H1 (cell line): ENCODE measurements at regions not wholly inside any gene's neighbourhood (a gene's known extent, or its start where the extent isn't known, plus 50 kb on each side); places are given as distances from the start of the nearest gene placed in this dataset.

ENCODE experiments used
- CTCF ChIA-PET: fragments of 300-600 bp; sonication (Branson Sonifier 250); formaldehyde crosslinking; loops from one replicate; lab custom pipeline; 2021; ENCODE audit not compliant: partially characterized antibody; lab: Charles Lee
- POLR2A ChIA-PET: fragments of 300-600 bp; sonication (Branson Sonifier 250); formaldehyde crosslinking; loops from one replicate; lab custom pipeline; 2021; ENCODE audit warnings: inconsistent platforms; ENCODE audit not compliant: partially characterized antibody; lab: Charles Lee
- DNase-seq, 2 experiments: peaks; one replicate each; pipeline versions ENCODE4 v3.0.0 to v3.0.0-alpha.2; 2010 to 2022; ENCODE audit warnings: low spot score in 2 of 2, low read depth in 1 of 2, mixed read lengths in 1 of 2
- FAIRE-seq: peaks from 2 replicates; lab custom pipeline; 2011; peaks lifted over from hg19 to GRCh38; lab: Jason Lieb, UNC
- H2AFZ ChIP-seq: 2 replicates; pipeline ENCODE4 v1.8.1; 2012; ENCODE audit warnings: low read length, inconsistent platforms
- H2AK5ac ChIP-seq: 2 replicates; pipeline ENCODE4 v1.6.1; 2013; ENCODE audit warnings: low read depth, low read length
- H2BK120ac ChIP-seq: replicated peaks from 2 replicates; pipeline ENCODE3; 2013; ENCODE audit warnings: low read depth, low read length, inconsistent platforms
- H2BK12ac ChIP-seq: 2 replicates; pipeline ENCODE4 v1.6.1; 2013; ENCODE audit warnings: low read depth, low read length
- H2BK15ac ChIP-seq: 2 replicates; pipeline ENCODE4 v1.6.1; 2013; ENCODE audit warnings: low read length
- H2BK20ac ChIP-seq: 2 replicates; pipeline ENCODE4 v1.6.1; 2013; ENCODE audit warnings: low read length
- H2BK5ac ChIP-seq: 2 replicates; pipeline ENCODE4 v1.6.1; 2013; ENCODE audit warnings: low read depth, low read length
- H3K14ac ChIP-seq: 2 replicates; pipeline ENCODE4 v1.6.1; 2013; ENCODE audit warnings: inconsistent platforms; ENCODE audit not compliant: insufficient read length
- H3K18ac ChIP-seq: 2 replicates; pipeline ENCODE4 v1.6.1; 2013; ENCODE audit warnings: low read length; ENCODE audit errors: extremely low read depth
- H3K23ac ChIP-seq: 2 replicates; pipeline ENCODE4 v1.6.1; 2013; ENCODE audit warnings: inconsistent platforms; ENCODE audit not compliant: insufficient read length
- H3K23me2 ChIP-seq: 2 replicates; pipeline ENCODE4 v1.6.1; 2013; ENCODE audit warnings: low read depth, low read length
- H3K27ac ChIP-seq: 2 replicates; pipeline ENCODE4 v1.6.1; 2011; ENCODE audit warnings: low read depth, low read length, inconsistent platforms
- H3K27me3 ChIP-seq, 4 experiments: replicated peaks in 1 of 4; 1 replicate in 1 of 4; 2 replicates in 3 of 4; pipeline versions ENCODE4 v1.6.1 to v1.8.1; 2011 to 2013; ENCODE audit warnings: low read length in 3 of 4, mild to moderate bottlenecking in 3 of 4, inconsistent platforms in 2 of 4, mixed read lengths in 2 of 4, moderate library complexity in 1 of 4; ENCODE audit not compliant: control insufficient read depth in 3 of 4, insufficient read depth in 3 of 4; ENCODE audit errors: extremely low read depth in 1 of 4
- H3K36me3 ChIP-seq, 4 experiments: 2 replicates each; pipeline versions ENCODE4 v1.6.1 to v1.8.1; 2011 to 2013; ENCODE audit warnings: mild to moderate bottlenecking in 4 of 4, low read length in 3 of 4, moderate library complexity in 2 of 4, control low read depth in 1 of 4, inconsistent platforms in 1 of 4; ENCODE audit not compliant: insufficient read depth in 4 of 4, control insufficient read depth in 2 of 4
- H3K4ac ChIP-seq: replicated peaks from 2 replicates; pipeline ENCODE3; 2013; ENCODE audit warnings: low read length, low read depth, mixed read lengths, inconsistent platforms; ENCODE audit not compliant: insufficient read length
- H3K4me1 ChIP-seq, 4 experiments: replicated peaks in 1 of 4; 1 replicate in 1 of 4; 2 replicates in 3 of 4; pipeline versions ENCODE4 v1.6.1 to v1.8.1; 2011 to 2013; ENCODE audit warnings: low read length in 3 of 4, inconsistent platforms in 2 of 4, mixed read lengths in 1 of 4; ENCODE audit not compliant: insufficient read depth in 4 of 4, control insufficient read depth in 3 of 4
- H3K4me2 ChIP-seq, 2 experiments: 2 replicates each; pipeline versions ENCODE4 v1.6.1 to v1.8.1; 2011 to 2013; ENCODE audit warnings: low read depth in 2 of 2, low read length in 2 of 2, control low read depth in 1 of 2, inconsistent platforms in 1 of 2, mild to moderate bottlenecking in 1 of 2; ENCODE audit not compliant: insufficient read depth in 1 of 2
- H3K4me3 ChIP-seq, 4 experiments: fragments of 200-600, 300-600 bp in 1 of 4; sonication (generic), shearing (Covaris generic), sonication (Bioruptor Twin) in 1 of 4; 2 replicates each; pipeline versions ENCODE4 v1.5.1 to v1.8.1; 2011 to 2016; ENCODE audit warnings: low read length in 4 of 4, low read depth in 3 of 4, control low read depth in 2 of 4, inconsistent platforms in 2 of 4, mild to moderate bottlenecking in 2 of 4, mixed read lengths in 1 of 4, moderate library complexity in 1 of 4; ENCODE audit not compliant: insufficient read depth in 2 of 4; ENCODE audit errors: extremely low read depth in 1 of 4
- H3K56ac ChIP-seq: replicated peaks from 2 replicates; pipeline ENCODE3; 2013; ENCODE audit warnings: low read depth, mild to moderate bottlenecking, mixed read lengths, low read length, inconsistent platforms; ENCODE audit not compliant: insufficient read length
- H3K79me1 ChIP-seq: 2 replicates; pipeline ENCODE4 v1.6.1; 2013; ENCODE audit warnings: low read depth, low read length, control low read depth
- H3K79me2 ChIP-seq, 2 experiments: 2 replicates each; pipeline versions ENCODE4 v1.6.1 to v1.8.1; 2012 to 2013; ENCODE audit warnings: low read length in 2 of 2, mild to moderate bottlenecking in 2 of 2, inconsistent platforms in 1 of 2; ENCODE audit not compliant: insufficient read depth in 2 of 2, control insufficient read depth in 1 of 2
- H3K9ac ChIP-seq, 4 experiments: replicated peaks in 1 of 4; 1 replicate in 1 of 4; 2 replicates in 3 of 4; pipeline versions ENCODE4 v1.6.1 to v1.8.1; 2011 to 2013; ENCODE audit warnings: low read depth in 3 of 4, low read length in 3 of 4, control low read depth in 2 of 4, mild to moderate bottlenecking in 2 of 4, moderate library complexity in 2 of 4, inconsistent platforms in 1 of 4; ENCODE audit errors: extremely low read depth in 1 of 4
- H3K9me3 ChIP-seq, 2 experiments: 2 replicates each; pipeline versions ENCODE4 v1.6.1 to v1.8.1; 2012 to 2013; ENCODE audit warnings: mild to moderate bottlenecking in 2 of 2, moderate library complexity in 2 of 2, control low read depth in 1 of 2, inconsistent platforms in 1 of 2, low read depth in 1 of 2, low read length in 1 of 2, mixed read lengths in 1 of 2; ENCODE audit not compliant: insufficient read depth in 2 of 2
- H4K20me1 ChIP-seq, 2 experiments: replicated peaks in 1 of 2; 2 replicates each; pipeline versions ENCODE3 to v1.8.1; 2011 to 2013; ENCODE audit warnings: inconsistent platforms in 2 of 2, low read length in 2 of 2, mild to moderate bottlenecking in 1 of 2; ENCODE audit not compliant: insufficient read depth in 2 of 2, control insufficient read depth in 1 of 2
- H4K5ac ChIP-seq: 2 replicates; pipeline ENCODE4 v1.6.1; 2013; ENCODE audit warnings: low read length, low read depth, mixed read lengths, inconsistent platforms; ENCODE audit not compliant: insufficient read length
- H4K8ac ChIP-seq: 2 replicates; pipeline ENCODE4 v1.8.0; 2013; ENCODE audit warnings: mild to moderate bottlenecking, moderate library complexity, low read length, inconsistent platforms; ENCODE audit not compliant: insufficient read depth; ENCODE audit errors: extremely low read depth
- H4K91ac ChIP-seq: replicated peaks from 2 replicates; pipeline ENCODE3; 2013; ENCODE audit warnings: low read length, mixed read lengths, inconsistent platforms; ENCODE audit not compliant: insufficient read length
- BRCA1 ChIP-seq: IDR thresholded peaks from 2 replicates; pipeline ENCODE4 v1.6.1; 2012; ENCODE audit warnings: low read depth, low read length, improper control_type of control experiment
- CBX5 ChIP-seq: fragments of 300-800, 300-1000 bp; sonication (generic); IDR thresholded peaks from 2 replicates; pipeline ENCODE4 v1.7.1; 2016; ENCODE audit warnings: antibody characterized with exemption, low read length, low read depth
- GTF2F1 ChIP-seq: IDR thresholded peaks from 2 replicates; pipeline ENCODE4 v1.6.1; 2012; ENCODE audit warnings: low read depth, low read length, improper control_type of control experiment, borderline replicate concordance
- POLR2A ChIP-seq, 2 experiments: IDR thresholded peaks; 1 replicate in 1 of 2; 2 replicates in 1 of 2; pipeline ENCODE4 v1.6.1; 2011; ENCODE audit warnings: low read depth in 2 of 2, low read length in 2 of 2, mild to moderate bottlenecking in 2 of 2; ENCODE audit errors: control extremely low read depth in 1 of 2
- POU5F1 ChIP-seq: IDR thresholded peaks from 2 replicates; pipeline ENCODE4 v1.6.1; 2011; ENCODE audit warnings: low read depth, mild to moderate bottlenecking, low read length, moderate library complexity
- SAP30 ChIP-seq: fragments of 300-600 bp; sonication (generic); IDR thresholded peaks from 2 replicates; pipeline ENCODE4 v1.7.1; 2012; ENCODE audit warnings: low read length, moderate library complexity, mild to moderate bottlenecking, inconsistent platforms; ENCODE audit not compliant: insufficient read depth, insufficient replicate concordance
- SP1 ChIP-seq: IDR thresholded peaks from 2 replicates; pipeline ENCODE4 v1.6.1; 2011; ENCODE audit warnings: low read depth, low read length
- SP4 ChIP-seq: IDR thresholded peaks from 2 replicates; pipeline ENCODE4 v1.6.1; 2012; ENCODE audit warnings: low read length, inconsistent platforms
- TAF1 ChIP-seq: IDR thresholded peaks from 2 replicates; pipeline ENCODE4 v1.6.1; 2011; ENCODE audit warnings: mild to moderate bottlenecking, low read depth, low read length
- WGBS, 2 experiments: shearing (Covaris generic) in 1 of 2; methylation state at CpG; one replicate each; pipeline versions ENCODE4 v1.1.6 to v1.1.7; 2013 to 2015; ENCODE audit warnings: low lambda C conversion rate in 2 of 2, mixed read lengths in 2 of 2, inconsistent platforms in 1 of 2, low coverage in 1 of 2, missing lambda C conversion rate in 1 of 2; ENCODE audit not compliant: insufficient replicate concordance in 2 of 2, insufficient coverage in 1 of 2, insufficient read length in 1 of 2; ENCODE audit errors: extremely low coverage in 1 of 2, missing lambda C conversion rate in 1 of 2; 5-methylcytosine and 5-hydroxymethylcytosine counted together
- TF ChIP-seq, protein P1 (sequence below): IDR thresholded peaks from 2 replicates; pipeline ENCODE4 v1.6.1; 2012; ENCODE audit warnings: low read length, inconsistent platforms
- TF ChIP-seq, protein P2 (sequence below): IDR thresholded peaks from 2 replicates; pipeline ENCODE4 v1.6.1; 2012; ENCODE audit warnings: inconsistent platforms

DNA sequence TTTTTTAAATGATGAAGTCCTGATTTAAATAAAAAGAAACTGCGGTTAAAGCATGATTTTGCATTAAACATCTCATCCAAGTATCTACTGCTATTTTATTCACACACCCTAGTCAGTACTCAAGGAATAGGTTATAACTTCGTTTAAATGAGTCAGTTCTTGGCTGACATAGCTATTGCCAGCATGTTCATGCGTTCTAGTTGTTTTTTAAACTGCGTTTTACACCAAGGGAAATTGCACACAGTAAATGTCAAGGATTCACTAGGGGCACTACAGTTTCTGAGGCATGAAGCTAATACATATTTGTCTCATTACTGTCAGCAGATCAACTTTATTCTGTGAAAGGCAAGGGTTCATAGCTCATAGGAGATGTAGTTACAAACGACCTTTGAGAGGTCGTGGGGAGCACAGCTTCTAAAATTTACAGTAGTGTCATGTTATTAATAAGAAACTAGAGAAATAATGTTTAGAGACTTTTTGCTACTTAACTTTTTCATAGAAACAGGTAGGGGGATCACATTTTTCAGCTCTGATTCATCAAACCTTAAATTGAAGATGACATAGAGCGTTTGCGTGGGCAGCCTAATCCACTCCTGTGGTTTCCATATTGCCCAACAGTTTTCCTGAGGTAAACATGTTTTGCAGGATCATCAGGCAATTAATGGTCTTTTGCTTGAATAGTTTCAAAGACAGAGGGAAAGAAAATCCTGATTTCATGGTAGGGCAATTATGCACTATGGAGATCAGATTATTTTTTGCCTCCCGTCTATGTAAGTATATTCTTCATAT is 2222.7 kb upstream of the WWC1 start:
- H3K4me3 ChIP-seq, result no peak overlapping the region
- H3K9me3 ChIP-seq, result no peaks in the 10 kb centered on the region
- H3K18ac ChIP-seq, result no peak overlapping the region
- no peak overlapping the region for H3K23ac ChIP-seq
- H3K4me1 ChIP-seq, result peaks cover 0 to 17% (median 7%) of the 10 kb centered on the region in 4 experiments; a peak in 5 of 7 replicates
- H3K79me2 ChIP-seq, result no peaks in the 10 kb centered on the region
- TF ChIP-seq TAF1, result no peak
- TF ChIP-seq CBX5, result no peak
- no peak for TF ChIP-seq BRCA1
- TF ChIP-seq, protein P1, sequence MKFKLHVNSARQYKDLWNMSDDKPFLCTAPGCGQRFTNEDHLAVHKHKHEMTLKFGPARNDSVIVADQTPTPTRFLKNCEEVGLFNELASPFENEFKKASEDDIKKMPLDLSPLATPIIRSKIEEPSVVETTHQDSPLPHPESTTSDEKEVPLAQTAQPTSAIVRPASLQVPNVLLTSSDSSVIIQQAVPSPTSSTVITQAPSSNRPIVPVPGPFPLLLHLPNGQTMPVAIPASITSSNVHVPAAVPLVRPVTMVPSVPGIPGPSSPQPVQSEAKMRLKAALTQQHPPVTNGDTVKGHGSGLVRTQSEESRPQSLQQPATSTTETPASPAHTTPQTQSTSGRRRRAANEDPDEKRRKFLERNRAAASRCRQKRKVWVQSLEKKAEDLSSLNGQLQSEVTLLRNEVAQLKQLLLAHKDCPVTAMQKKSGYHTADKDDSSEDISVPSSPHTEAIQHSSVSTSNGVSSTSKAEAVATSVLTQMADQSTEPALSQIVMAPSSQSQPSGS, result no peak
- TF ChIP-seq SP4, result no peak
- TF ChIP-seq POU5F1, result no peak
- no peak for TF ChIP-seq SP1
- TF ChIP-seq POLR2A (IDR thresholded peaks at IDR 0.05; ENCODE audit: control extremely low read depth in 1 of 2, low read depth in 2 of 2, low read length in 2 of 2), result no peak
- TF ChIP-seq, protein P2, sequence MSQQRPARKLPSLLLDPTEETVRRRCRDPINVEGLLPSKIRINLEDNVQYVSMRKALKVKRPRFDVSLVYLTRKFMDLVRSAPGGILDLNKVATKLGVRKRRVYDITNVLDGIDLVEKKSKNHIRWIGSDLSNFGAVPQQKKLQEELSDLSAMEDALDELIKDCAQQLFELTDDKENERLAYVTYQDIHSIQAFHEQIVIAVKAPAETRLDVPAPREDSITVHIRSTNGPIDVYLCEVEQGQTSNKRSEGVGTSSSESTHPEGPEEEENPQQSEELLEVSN, result no peak
- no peak for TF ChIP-seq SAP30
- no peak for TF ChIP-seq GTF2F1
- TF ChIP-seq, all 59 proteins: peak for 0
- Histone ChIP-seq H4K8ac (no peak overlapping the region), H4K5ac (peak overlapping the region; percentile 1), H2BK120ac (peak overlapping the region; percentile 12), H3K79me1 (no peaks in the 10 kb centered on the region), H3K23me2 (no peaks in the 10 kb centered on the region), H4K20me1 (no peaks in the 10 kb centered on the region), H4K91ac (no peak overlapping the region), H3K9ac (no peak overlapping the region), H3K4ac (no peak overlapping the region), H3K27ac (no peak overlapping the region), H3K14ac (no peak overlapping the region), H2BK20ac (no peak overlapping the region), H3K36me3 (no peaks in the 10 kb centered on the region), H2BK15ac (no peak overlapping the region), H3K4me2 (no peak overlapping the region), H2AFZ (no peak overlapping the region), H3K27me3 (no peaks in the 10 kb centered on the region), H3K56ac (no peak overlapping the region), H2BK5ac (no peak overlapping the region), H2AK5ac (no peak overlapping the region), H2BK12ac (no peak overlapping the region)
- ChIA-PET CTCF (interaction anchor here (0.6 to 1.3 kb wide), 2 partner anchors 10 to 1779 kb away, joined by 3 read pairs; no protein-coding TSS in a partner anchor), POLR2A (no interaction called here)
- DNase-seq (no peak), FAIRE-seq (no peak)
- WGBS, 2 experiments, result 95% methylated on average over 9 of the region's 9 CpGs; no CpG with 5 or more reads in 1 of the 2 experiments
